ENCODE measurements at regions not wholly inside any gene's neighbourhood (a gene's known extent, or its start where the extent isn't known, plus 50 kb on each side); places are given as distances from the start of the nearest gene placed in this dataset.

- Histone ChIP-seq H3K27ac (replicated peaks in 1 of 4) (no peak overlapping the region), H3K36me3 (no peaks in the 10 kb centered on the region), H3K4me3 (no peak overlapping the region), H3K9me3 (no peaks in the 10 kb centered on the region), H3K27me3 (peaks cover 0 to 17% (median 0%) of the 10 kb centered on the region in 4 donors), H3K4me1 (no peaks in the 10 kb centered on the region)
- TF ChIP-seq POLR2A (IDR thresholded peaks at IDR 0.05; ENCODE audit: low read depth) (no peak), POLR2AphosphoS5 (IDR thresholded peaks at IDR 0.05) (no peak), EP300 (IDR thresholded peaks at IDR 0.05) (no peak), CTCF (IDR thresholded peaks at IDR 0.05) (no peak)
- DNase-seq (ENCODE audit: extremely low spot score): no peak
- intact Hi-C loops (cut with DNase I): no loop called here
- WGBS: 81% methylated on average over 2 of the region's 2 CpGs
Measured at GRCh38 chr1:34290831-34291230, 114.1 kb downstream of the C1orf94 start.

GRCh38 chr1:34292472-34292871, 115.8 kb downstream of the C1orf94 start:
- no peak overlapping the region for H3K27ac ChIP-seq (replicated peaks in 1 of 4)
- peak; percentile 78 for DNase-seq (ENCODE audit: extremely low spot score)
- 64% methylated on average over 2 of the region's 2 CpGs for WGBS
- no peaks in the 10 kb centered on the region for H3K4me1 ChIP-seq
- H3K27me3 ChIP-seq: peaks cover 0 to 13% (median 0%) of the 10 kb centered on the region in 4 donors
- no peak overlapping the region for H3K4me3 ChIP-seq
- no peaks in the 10 kb centered on the region for H3K36me3 ChIP-seq
- intact Hi-C loops (cut with DNase I): no loop called here
- TF ChIP-seq POLR2A (IDR thresholded peaks at IDR 0.05; ENCODE audit: low read depth) (no peak), CTCF (IDR thresholded peaks at IDR 0.05) (no peak)
- no peaks in the 10 kb centered on the region for H3K9me3 ChIP-seq

- intact Hi-C loops (cut with DNase I): no loop called here
- 64% methylated on average over 6 of the region's 6 CpGs for WGBS
- Histone ChIP-seq H3K27ac (replicated peaks in 1 of 4) (no peak overlapping the region), H3K9me3 (peaks cover 0 to 2% (median under 1%) of the 10 kb centered on the region in 4 donors), H3K4me3 (no peak overlapping the region), H3K27me3 (peaks cover 0 to 5% (median 0%) of the 10 kb centered on the region in 4 donors), H3K4me1 (no peaks in the 10 kb centered on the region), H3K36me3 (no peaks in the 10 kb centered on the region)
- peak; percentile 83 for DNase-seq (ENCODE audit: extremely low spot score)
- no peak for TF ChIP-seq CTCF (IDR thresholded peaks at IDR 0.05)
- no peak for TF ChIP-seq EP300 (IDR thresholded peaks at IDR 0.05)
- no peak for TF ChIP-seq POLR2AphosphoS5 (IDR thresholded peaks at IDR 0.05)
- no peak for TF ChIP-seq POLR2A (IDR thresholded peaks at IDR 0.05; ENCODE audit: low read depth)
Measured at GRCh38 chr1:34296059-34296458, 119.4 kb downstream of the C1orf94 start.

- peaks cover 0 to 6% (median 0%) of the 10 kb centered on the region in 4 donors for H3K27me3 ChIP-seq
- H3K4me1 ChIP-seq: no peaks in the 10 kb centered on the region
- no peak overlapping the region for H3K4me3 ChIP-seq
- 94% methylated on average over 1 of the region's 1 CpG for WGBS
- peaks cover 0 to 26% (median 14%) of the 10 kb centered on the region in 4 donors for H3K9me3 ChIP-seq
- no peaks in the 10 kb centered on the region for H3K36me3 ChIP-seq
- TF ChIP-seq EP300 (IDR thresholded peaks at IDR 0.05) (no peak), CTCF (IDR thresholded peaks at IDR 0.05) (no peak), POLR2AphosphoS5 (IDR thresholded peaks at IDR 0.05) (no peak), POLR2A (IDR thresholded peaks at IDR 0.05; ENCODE audit: low read depth) (no peak)
- DNase-seq (ENCODE audit: extremely low spot score): no peak
- intact Hi-C loops (cut with DNase I): no loop called here
- no peak overlapping the region for H3K27ac ChIP-seq (replicated peaks in 1 of 4)
Measured at GRCh38 chr1:34302798-34303197, 126.1 kb downstream of the C1orf94 start.

GRCh38 chr1:34303218-34303617, 126.5 kb downstream of the C1orf94 start:
- Histone ChIP-seq H3K9me3 (peaks cover 0 to 26% (median 14%) of the 10 kb centered on the region in 4 donors), H3K4me3 (no peak overlapping the region), H3K27me3 (peaks cover 0 to 6% (median 0%) of the 10 kb centered on the region in 4 donors), H3K4me1 (no peaks in the 10 kb centered on the region), H3K27ac (replicated peaks in 1 of 4) (no peak overlapping the region), H3K36me3 (no peaks in the 10 kb centered on the region)
- intact Hi-C loops (cut with DNase I): no loop called here
- TF ChIP-seq CTCF (IDR thresholded peaks at IDR 0.05): no peak
- TF ChIP-seq EP300 (IDR thresholded peaks at IDR 0.05): no peak
- no peak for TF ChIP-seq POLR2A (IDR thresholded peaks at IDR 0.05; ENCODE audit: low read depth)
- DNase-seq (ENCODE audit: extremely low spot score): no peak

All from esophagus muscularis mucosa (tissue), 4 donors.